ENCODE measurements at regions not wholly inside any gene's neighbourhood (a gene's known extent, or its start where the extent isn't known, plus 50 kb on each side); places are given as distances from the start of the nearest gene placed in this dataset.
A peak's percentile ranks its signal among the peaks of the same experiment; 100 is the strongest.

DNA sequence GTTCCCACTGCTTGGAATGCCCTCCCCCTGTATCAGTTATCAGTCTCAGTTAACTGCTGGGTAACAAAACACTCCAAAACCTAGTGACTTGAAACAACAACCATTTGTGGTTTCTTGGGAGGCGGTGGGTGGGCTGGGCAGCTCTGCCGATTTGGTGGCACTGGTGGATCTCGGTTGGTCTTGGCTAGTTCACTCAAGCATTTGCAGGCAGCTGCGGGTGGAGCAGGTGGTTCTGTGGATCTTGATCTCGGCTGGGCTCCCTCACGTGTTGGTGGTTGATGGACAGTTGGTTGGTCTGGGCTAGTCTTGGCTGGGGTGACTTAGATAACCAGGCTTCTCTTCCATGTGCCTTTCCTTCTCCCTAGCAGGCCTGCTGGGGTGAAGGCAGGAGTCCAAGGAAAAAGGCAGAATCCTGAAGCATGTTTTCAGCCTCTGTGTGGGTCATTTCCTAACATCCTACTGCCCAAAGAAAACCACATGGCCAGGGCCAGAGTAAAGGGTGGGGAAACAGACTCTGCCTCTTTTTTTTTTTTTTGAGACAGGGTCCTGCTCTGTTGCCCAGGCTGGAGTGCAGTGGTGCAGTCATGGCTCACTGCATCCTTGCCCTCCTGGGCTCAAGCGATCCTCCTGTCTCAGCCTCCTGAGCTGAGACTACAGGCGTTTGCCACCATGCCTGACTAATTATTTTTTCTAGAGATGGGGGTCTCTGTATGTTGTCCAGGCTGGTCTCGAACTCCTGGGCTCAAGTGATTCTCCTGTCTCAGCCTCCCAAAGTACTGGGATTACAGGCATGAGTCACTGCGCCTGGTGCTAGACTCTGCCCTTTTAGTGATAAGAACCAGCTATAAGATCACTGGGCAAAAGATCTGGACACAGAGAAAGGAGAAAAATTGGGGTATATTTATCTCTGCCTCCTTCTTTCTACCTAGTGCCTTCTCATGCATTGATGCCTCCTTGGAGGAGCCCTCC is 183.7 kb downstream of the RGS3 start:
- H3K27me3 Mint-ChIP-seq, result peaks cover 6% of the 10 kb centered on the region
- H3K36me3 Mint-ChIP-seq (ENCODE audit: low read depth), result no peaks in the 10 kb centered on the region
- H3K4me3 Mint-ChIP-seq, result no peak overlapping the region

DNA sequence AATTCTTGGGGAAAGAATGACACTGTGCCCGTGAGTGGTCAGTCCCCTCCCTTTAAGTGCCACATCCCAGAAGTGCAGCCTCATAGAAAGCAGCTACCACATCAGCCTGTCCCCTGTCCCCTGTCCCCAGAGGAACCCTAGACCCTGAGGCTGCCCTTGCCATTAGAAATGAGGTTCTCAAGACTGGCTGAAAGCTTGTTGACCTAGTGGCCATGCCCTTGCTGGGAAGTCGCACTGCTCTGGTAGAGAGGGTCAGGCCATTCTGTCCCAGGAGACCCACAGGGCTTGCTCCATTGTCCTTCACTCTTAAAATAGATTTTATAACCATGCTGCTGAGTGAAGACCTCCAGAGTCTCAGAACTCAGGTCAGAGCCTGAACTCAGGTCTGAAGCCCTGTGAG is 184.5 kb downstream of the RGS3 start:
- Mint-ChIP-seq H3K27ac (no peak overlapping the region), H3K27me3 (peaks cover 6% of the 10 kb centered on the region), H3K4me3 (no peak overlapping the region), H3K36me3 (ENCODE audit: low read depth) (no peaks in the 10 kb centered on the region), H3K4me1 (peaks cover 5% of the 10 kb centered on the region), H3K9me3 (peaks cover 3% of the 10 kb centered on the region)
- no peak for ATAC-seq (replicated peaks)

More for the DNA sequence above, 183.7 kb downstream of the RGS3 start:
- no peak overlapping the region for H3K27ac Mint-ChIP-seq
- no peak for ATAC-seq (replicated peaks)
- H3K9me3 Mint-ChIP-seq, result peaks cover 3% of the 10 kb centered on the region
- peaks cover 5% of the 10 kb centered on the region for H3K4me1 Mint-ChIP-seq

DNA sequence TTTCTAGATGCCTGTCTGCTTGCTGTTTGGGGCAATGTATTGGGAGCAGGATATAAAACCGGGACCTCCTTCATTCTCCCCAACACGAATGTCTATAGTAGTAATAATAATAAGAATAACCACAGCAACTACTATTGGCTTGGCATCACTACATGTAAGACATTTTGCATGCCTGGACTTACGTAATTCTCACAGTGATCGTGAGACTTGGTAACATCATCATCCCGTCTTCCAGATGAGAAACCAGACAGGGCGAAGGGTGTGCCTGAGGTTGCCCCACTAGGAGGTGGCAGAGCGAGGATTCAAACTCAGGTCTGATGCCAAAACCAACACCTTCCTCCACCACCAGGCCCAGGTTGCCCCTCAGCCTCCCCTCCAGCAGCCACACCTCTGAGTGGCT is 185.1 kb downstream of the RGS3 start:
- H3K4me1 Mint-ChIP-seq, result peaks cover 5% of the 10 kb centered on the region
- H3K27me3 Mint-ChIP-seq, result peaks cover 3% of the 10 kb centered on the region
- H3K9me3 Mint-ChIP-seq, result peaks cover under 1% of the 10 kb centered on the region
- H3K36me3 Mint-ChIP-seq (ENCODE audit: low read depth), result no peaks in the 10 kb centered on the region
- H3K27ac Mint-ChIP-seq, result no peak overlapping the region
- ATAC-seq (replicated peaks), result no peak
- no peak overlapping the region for H3K4me3 Mint-ChIP-seq

DNA sequence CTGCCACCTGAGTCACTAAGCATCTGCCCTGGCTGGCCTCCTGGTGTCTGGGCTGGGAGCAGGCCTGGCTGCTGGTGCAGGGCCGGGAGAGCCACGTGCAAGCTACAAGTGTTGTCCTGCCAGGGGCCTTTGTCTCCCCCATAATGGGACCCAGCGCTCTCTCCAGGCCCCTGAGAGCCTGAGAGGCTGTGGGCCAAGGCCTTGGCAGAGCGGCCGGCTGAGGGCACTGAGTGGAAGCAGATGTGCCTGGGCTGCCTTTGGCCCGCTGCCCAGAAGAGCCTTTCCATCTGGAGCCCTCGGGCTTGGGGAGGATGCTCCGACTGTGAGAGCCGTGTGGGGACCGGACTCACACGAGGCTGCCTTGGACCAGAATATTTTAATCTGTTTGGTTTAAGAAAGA is 185.5 kb downstream of the RGS3 start:
- H3K4me1 Mint-ChIP-seq, result peaks cover 5% of the 10 kb centered on the region
- ATAC-seq (replicated peaks), result no peak
- no peaks in the 10 kb centered on the region for H3K36me3 Mint-ChIP-seq (ENCODE audit: low read depth)
- H3K4me3 Mint-ChIP-seq, result no peak overlapping the region
- peaks cover 3% of the 10 kb centered on the region for H3K27me3 Mint-ChIP-seq
- H3K9me3 Mint-ChIP-seq, result no peaks in the 10 kb centered on the region
- H3K27ac Mint-ChIP-seq, result no peak overlapping the region

DNA sequence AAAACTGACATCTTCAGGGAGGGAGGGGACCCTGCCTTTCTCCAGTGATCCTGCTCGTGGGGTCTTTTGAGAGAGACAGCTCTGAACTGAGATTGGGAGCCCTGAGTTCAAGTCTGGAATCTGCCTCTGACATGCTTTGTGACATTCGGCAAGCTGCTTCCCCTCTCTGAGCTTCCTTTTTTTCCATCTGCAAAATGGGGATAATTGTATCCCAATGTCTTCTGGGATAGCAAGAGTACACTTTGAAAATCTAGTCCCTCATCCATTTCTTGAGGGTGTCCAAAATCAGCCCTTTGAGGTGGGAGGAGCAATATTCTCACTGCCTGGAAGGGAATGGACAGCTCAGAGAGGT is 186.3 kb downstream of the RGS3 start:
- H3K27me3 Mint-ChIP-seq, result no peaks in the 10 kb centered on the region
- H3K27ac Mint-ChIP-seq, result no peak overlapping the region
- no peak overlapping the region for H3K4me3 Mint-ChIP-seq
- peaks cover 5% of the 10 kb centered on the region for H3K4me1 Mint-ChIP-seq
- no peaks in the 10 kb centered on the region for H3K36me3 Mint-ChIP-seq (ENCODE audit: low read depth)
- no peak for ATAC-seq (replicated peaks)
- H3K9me3 Mint-ChIP-seq, result no peaks in the 10 kb centered on the region

DNA sequence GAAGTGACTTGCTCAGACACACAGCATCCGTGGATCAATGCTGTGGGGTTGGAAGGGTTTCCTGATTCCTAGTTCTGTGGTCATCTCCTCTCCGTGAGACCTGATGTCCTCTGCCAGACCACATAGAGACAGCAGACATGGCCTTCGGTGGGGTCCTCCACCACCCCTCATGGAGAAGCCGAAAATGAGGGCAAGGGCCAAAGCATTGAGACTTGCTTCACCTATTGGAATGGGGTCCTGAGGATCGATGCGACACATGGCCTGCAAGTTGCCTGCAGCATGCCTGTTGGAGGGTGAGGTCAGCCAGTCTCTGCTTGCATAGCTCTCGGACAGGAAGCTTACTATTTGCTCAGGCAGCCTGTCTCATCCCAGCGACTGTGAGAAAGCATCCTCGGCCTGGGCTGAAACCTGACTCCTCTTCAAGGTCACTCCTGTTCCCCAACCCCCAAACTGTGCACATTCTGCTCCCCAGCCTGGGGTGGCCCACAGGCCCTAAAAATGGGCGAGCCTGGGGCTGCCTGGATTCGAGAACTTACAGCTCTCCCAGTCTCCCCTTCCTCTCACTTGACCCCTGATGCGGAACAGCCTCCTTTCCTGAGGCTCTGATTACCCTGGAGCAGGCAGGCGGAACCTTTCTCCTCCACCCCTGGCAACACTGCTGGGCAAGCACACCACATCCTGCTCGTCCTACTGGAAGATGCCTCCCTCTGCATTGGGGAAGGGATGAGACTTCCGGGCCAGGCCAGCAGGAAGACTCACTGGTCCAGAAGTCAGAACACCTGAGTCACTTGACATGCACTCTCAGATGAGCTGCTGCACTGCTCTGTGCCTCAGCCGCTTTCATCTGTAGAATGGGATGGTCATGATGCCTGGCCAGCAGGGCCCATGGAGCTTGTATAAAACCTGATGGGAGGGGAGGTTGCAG is 186.9 kb downstream of the RGS3 start:
- ATAC-seq (replicated peaks), result no peak
- Mint-ChIP-seq H3K4me3 (no peak overlapping the region), H3K9me3 (no peaks in the 10 kb centered on the region), H3K27ac (peak overlapping the region; percentile 63), H3K27me3 (no peaks in the 10 kb centered on the region), H3K36me3 (ENCODE audit: low read depth) (no peaks in the 10 kb centered on the region), H3K4me1 (peaks cover 10% of the 10 kb centered on the region)

DNA sequence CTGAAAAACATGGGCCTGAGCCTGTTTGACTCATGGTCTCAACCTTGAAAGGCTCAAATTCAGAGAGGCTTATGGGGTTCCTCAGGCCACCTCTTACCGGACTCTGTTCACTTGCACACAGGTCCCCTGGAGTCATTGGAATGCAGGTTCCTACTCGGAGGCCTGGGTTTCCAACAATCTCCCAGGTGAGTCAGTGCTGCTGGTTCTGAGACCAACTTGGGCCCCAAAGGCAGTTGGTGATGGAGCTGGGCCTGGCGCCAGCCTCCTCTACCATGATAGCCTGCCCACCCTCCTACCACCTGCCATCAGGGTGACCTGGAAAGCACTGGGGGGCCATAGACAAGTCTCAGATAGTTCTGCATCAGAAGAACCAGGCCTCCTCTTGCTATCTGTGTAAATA is 188.4 kb downstream of the RGS3 start:
- peaks cover 11% of the 10 kb centered on the region for H3K4me1 Mint-ChIP-seq
- no peak for ATAC-seq (replicated peaks)
- no peaks in the 10 kb centered on the region for H3K27me3 Mint-ChIP-seq
- no peaks in the 10 kb centered on the region for H3K9me3 Mint-ChIP-seq
- H3K27ac Mint-ChIP-seq, result peak overlapping the region; percentile 63
- H3K4me3 Mint-ChIP-seq, result no peak overlapping the region
- no peaks in the 10 kb centered on the region for H3K36me3 Mint-ChIP-seq (ENCODE audit: low read depth)

DNA sequence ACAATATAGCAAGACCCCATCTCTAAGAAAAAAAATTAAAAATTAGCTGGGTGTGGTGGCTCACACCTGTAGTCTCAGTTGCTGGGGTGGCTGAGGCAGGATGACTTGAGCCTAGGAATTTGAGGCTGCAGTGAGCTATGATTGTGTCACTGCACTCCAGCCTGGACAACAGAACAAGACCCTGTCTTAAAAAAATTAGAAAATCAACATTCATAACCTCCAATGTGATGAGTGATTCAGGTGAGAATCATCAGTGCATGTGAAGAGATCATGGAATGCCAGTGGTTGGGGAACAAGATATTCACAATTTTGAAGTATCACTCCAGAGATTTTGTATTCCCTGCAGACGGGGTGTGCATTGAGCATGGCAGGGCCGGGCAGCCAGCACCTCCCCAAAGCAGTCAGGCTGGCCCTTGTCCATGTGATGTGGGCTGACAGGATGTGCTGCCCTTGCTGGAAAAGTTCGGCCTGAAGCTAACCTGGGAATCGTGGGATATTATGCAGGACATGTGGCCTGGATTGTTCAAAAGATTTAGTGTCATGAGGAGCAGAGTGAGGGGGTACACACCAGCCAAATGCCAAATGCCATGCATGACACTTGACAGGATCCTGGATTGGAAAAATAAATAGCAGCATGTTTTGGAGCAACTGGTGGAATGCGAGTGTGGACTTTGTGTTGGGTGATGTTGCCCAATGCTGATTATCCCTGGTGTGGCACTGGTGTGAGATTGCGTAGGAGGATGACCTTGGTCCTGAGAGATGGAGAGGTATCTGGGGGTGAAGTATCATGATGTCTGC is 189.0 kb downstream of the RGS3 start:
- Mint-ChIP-seq H3K4me1 (peaks cover 11% of the 10 kb centered on the region), H3K27me3 (no peaks in the 10 kb centered on the region), H3K27ac (no peak overlapping the region), H3K9me3 (no peaks in the 10 kb centered on the region), H3K4me3 (no peak overlapping the region), H3K36me3 (ENCODE audit: low read depth) (no peaks in the 10 kb centered on the region)
- ATAC-seq (replicated peaks), result no peak

DNA sequence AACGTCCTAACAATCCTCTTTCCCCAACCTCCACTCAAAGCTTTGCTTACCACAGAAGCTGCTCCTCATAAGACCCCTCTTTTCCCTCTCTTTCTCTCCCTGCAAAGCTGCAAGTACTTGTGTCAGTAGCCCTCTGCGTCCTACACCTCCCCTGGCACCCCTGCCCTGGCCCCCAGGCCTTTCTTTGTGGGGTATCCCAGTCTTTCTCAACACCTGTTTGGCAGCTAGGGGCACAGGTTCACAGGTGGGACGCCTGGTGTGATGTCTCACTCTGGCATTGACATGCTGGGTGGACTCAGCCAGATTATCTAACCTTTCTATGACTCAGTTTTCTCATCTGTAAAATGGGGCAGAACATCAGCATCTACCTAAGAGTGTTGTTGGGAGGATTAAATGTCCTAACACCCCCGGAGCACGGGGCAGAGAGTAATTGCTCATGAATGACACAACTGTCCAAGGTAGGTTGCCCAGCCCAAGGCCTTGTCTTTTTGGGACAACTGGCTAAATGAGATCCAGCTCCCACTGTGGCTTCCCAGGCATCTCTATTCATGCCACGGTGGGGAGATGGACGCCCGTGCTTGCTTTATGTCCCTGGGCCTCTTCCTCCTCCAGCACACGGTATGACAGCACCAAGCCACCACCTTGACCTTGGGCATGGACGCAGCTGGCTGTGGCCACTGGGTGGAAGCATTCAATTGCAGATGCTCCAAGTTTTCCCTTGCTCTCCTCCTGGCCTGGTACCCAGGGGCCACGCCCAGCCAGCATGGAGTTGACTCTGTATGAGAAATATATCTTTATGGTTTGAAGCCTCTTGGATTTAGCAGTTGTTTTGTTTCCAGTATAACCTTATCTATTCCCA is 190.4 kb downstream of the RGS3 start:
- H3K36me3 Mint-ChIP-seq (ENCODE audit: low read depth), result no peaks in the 10 kb centered on the region
- peaks cover 15% of the 10 kb centered on the region for H3K4me1 Mint-ChIP-seq
- H3K4me3 Mint-ChIP-seq, result no peak overlapping the region
- peaks cover 4% of the 10 kb centered on the region for H3K27me3 Mint-ChIP-seq
- H3K27ac Mint-ChIP-seq, result peak overlapping the region; percentile 79
- H3K9me3 Mint-ChIP-seq, result no peaks in the 10 kb centered on the region
- ATAC-seq (replicated peaks), result no peak

DNA sequence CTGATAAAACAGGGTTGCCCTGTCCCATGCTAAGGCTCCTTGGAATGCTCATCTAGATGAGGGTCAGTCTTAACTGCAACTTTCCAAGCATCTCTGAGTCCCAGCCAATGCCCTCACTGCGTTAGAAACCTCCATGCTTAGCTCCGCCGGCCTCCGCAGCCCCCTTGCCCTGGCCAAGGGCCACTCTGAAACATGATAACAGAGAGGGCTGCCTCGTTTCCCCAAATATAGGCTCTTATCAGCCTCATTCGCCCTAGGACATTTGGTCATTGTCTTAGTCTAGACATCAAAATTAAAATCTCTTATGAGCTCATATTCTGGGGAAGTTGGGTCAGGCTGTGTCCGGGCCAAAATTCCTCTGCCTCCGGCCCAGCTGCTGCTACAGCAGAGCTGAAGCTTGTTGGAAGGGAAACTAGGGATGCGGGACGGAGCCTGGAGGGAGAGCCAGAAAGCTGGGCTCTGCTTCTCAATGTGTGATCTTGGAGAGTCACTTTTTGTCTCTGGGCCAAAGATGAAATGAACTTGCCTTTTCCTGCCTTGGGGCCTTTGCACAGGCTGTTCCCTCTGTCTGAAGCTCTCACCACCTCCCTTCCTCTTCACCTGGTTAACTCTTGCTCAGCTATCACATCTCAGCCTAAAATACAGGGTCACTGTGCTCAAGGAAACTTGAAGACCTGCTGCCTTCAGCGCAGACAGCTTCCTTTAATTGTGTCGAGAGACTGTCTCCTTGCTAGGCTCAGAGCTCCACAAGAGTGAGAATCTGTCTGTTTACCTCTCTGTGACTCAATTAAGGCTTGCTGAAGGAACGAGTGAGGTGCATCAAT is 191.3 kb downstream of the RGS3 start:
- H3K4me1 Mint-ChIP-seq, result peaks cover 15% of the 10 kb centered on the region
- ATAC-seq (replicated peaks), result peak; percentile 14
- H3K27ac Mint-ChIP-seq, result peak overlapping the region; percentile 79
- H3K4me3 Mint-ChIP-seq, result no peak overlapping the region
- H3K9me3 Mint-ChIP-seq, result no peaks in the 10 kb centered on the region
- peaks cover 9% of the 10 kb centered on the region for H3K27me3 Mint-ChIP-seq
- no peaks in the 10 kb centered on the region for H3K36me3 Mint-ChIP-seq (ENCODE audit: low read depth)

DNA sequence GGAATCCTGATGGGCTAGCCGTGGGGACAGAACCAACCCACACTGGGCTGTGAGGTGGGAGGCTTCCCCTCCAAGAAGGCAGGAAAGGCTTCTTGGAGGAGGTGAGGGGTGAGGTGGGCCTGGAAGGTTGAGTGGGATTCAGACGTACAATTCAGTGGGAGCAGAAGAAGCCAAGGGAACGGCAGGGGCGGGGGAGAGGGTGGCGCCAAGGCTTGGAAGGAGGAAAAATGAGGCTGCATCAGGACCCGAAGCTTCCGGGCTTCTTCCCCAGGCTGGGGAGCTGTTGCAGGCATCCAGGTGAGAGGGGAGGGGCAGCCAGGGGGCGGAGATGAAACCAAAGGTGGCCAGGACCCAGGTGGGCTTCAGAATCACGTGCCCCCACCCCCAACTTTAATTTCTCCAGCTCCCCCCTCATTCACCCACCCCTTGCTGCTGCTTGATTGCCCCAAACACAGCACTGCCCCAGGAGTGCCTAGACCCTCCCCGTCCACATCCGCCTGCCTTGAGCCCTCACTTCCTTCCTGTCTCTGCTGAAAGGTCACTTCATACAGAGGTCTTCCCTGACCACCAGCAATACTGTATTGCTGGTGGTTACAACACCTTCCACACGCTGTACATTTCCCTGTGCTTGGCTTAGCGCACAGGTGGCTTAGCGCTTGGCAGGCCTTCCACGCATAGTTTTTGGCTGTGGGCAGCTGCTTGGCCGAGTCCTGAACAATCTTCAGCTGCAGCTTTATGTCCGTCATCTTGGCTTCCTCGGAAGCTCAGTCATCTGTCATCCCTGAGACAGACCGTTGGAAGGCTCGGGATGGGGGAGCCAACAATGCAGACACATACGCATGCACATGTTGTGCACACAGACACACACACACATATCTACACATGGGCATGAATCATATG is 193.5 kb downstream of the RGS3 start:
- no peak overlapping the region for H3K4me3 Mint-ChIP-seq
- ATAC-seq (replicated peaks), result no peak
- H3K27ac Mint-ChIP-seq, result no peak overlapping the region
- H3K9me3 Mint-ChIP-seq, result no peaks in the 10 kb centered on the region
- H3K27me3 Mint-ChIP-seq, result peaks cover 24% of the 10 kb centered on the region
- H3K4me1 Mint-ChIP-seq, result peaks cover 10% of the 10 kb centered on the region
- no peaks in the 10 kb centered on the region for H3K36me3 Mint-ChIP-seq (ENCODE audit: low read depth)
